ENCODE measurements at regions not wholly inside any gene's neighbourhood (a gene's known extent, or its start where the extent isn't known, plus 50 kb on each side); places are given as distances from the start of the nearest gene placed in this dataset.

- no peak for DNase-seq
- H4K12ac ChIP-seq (ENCODE audit: low read depth, low read length), result no peak overlapping the region
- H4K8ac ChIP-seq (ENCODE audit: low read depth, low read length), result no peak overlapping the region
- no peak overlapping the region for H2AFZ ChIP-seq (ENCODE audit: insufficient read depth, low read length, poor library complexity)
- H3K9me3 ChIP-seq (ENCODE audit: insufficient read depth, low read depth, low read length), result no peaks in the 10 kb centered on the region
- no peak overlapping the region for H3K23ac ChIP-seq (ENCODE audit: low read length)
- no peak overlapping the region for H2BK5ac ChIP-seq (ENCODE audit: low read depth, low read length, poor library complexity)
- no peak overlapping the region for H3K9ac ChIP-seq (ENCODE audit: low read length)
- H2BK120ac ChIP-seq (ENCODE audit: insufficient read depth, low read length, poor library complexity), result no peak overlapping the region
- H3K4me1 ChIP-seq (ENCODE audit: control insufficient read depth in 1 of 2, insufficient read depth in 2 of 2, low read length in 2 of 2), result peaks cover 0 to 4% of the 10 kb centered on the region in 2 experiments
- no peak overlapping the region for H3K18ac ChIP-seq (ENCODE audit: low read length)
- no peak overlapping the region for H4K91ac ChIP-seq (ENCODE audit: low read depth, low read length)
- H2BK12ac ChIP-seq (ENCODE audit: low read length), result no peak overlapping the region
- H3K14ac ChIP-seq (ENCODE audit: low read length), result no peak overlapping the region
- H2AK5ac ChIP-seq (ENCODE audit: low read length), result no peak overlapping the region
- no peaks in the 10 kb centered on the region for H3K36me3 ChIP-seq (ENCODE audit: control insufficient read depth in 1 of 2, insufficient read depth in 2 of 2, low read length in 2 of 2)
- no peaks in the 10 kb centered on the region for H3K79me1 ChIP-seq (ENCODE audit: low read length)
- WGBS (ENCODE audit: extremely low coverage, insufficient coverage, insufficient read length), result no CpG with 5 or more reads among the region's 4 CpGs
- no peaks in the 10 kb centered on the region for H3K79me2 ChIP-seq (ENCODE audit: control insufficient read depth, insufficient read depth, low read length, poor library complexity)
- H3K27ac ChIP-seq (ENCODE audit: low read depth, low read length), result no peak overlapping the region
- H3K27me3 ChIP-seq (ENCODE audit: insufficient read depth, low read length), result no peaks in the 10 kb centered on the region
- H3K4me3 ChIP-seq (ENCODE audit: low read depth, low read length), result no peak overlapping the region
- H3K4me2 ChIP-seq (ENCODE audit: low read length), result no peak overlapping the region
- H3K4ac ChIP-seq (ENCODE audit: low read depth, low read length), result no peak overlapping the region
Observed at GRCh38 chr5:82992646-82993045, 84.5 kb downstream of the TMEM167A start.

DNA sequence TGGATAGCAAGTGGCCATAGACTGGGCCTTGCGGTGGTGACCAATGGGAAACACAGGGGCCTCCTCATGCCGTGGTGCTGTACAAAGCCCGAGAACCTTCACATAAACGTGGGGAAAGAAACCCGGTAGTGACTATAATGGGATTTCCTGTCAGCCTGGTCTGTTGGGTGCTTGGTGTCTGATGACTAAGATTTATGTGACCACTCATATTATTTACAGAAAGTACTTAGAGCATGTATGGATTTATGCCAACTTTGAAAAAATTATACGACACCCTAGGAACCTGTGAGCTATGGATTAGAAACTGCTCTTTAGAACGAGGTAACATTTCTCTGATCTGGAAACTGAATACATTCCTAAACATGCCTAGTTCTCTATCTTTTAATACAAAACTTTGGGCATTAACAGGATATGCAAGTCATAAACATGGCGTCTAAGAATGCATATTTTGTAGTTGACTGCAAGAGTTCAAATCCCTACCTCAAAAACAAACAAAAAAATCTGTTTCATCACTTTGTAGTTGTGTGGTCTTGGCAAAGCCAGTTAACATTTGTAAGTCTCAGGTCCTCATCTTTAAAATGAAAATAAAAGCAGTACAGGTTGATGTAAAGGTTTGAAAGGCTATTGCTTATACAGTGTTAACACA lies 85.4 kb downstream of the TMEM167A start:
- no peak overlapping the region for H4K8ac ChIP-seq (ENCODE audit: low read depth, low read length)
- no peak overlapping the region for H3K4me2 ChIP-seq (ENCODE audit: low read length)
- H3K79me2 ChIP-seq (ENCODE audit: control insufficient read depth, insufficient read depth, low read length, poor library complexity), result no peaks in the 10 kb centered on the region
- no peak overlapping the region for H2AFZ ChIP-seq (ENCODE audit: insufficient read depth, low read length, poor library complexity)
- H3K4me1 ChIP-seq (ENCODE audit: control insufficient read depth in 1 of 2, insufficient read depth in 2 of 2, low read length in 2 of 2), result peaks cover 0 to 4% of the 10 kb centered on the region in 2 experiments
- H4K12ac ChIP-seq (ENCODE audit: low read depth, low read length), result no peak overlapping the region
- H3K9ac ChIP-seq (ENCODE audit: low read length), result no peak overlapping the region
- H3K27me3 ChIP-seq (ENCODE audit: insufficient read depth, low read length), result no peaks in the 10 kb centered on the region
- no peak overlapping the region for H2BK12ac ChIP-seq (ENCODE audit: low read length)
- no peak overlapping the region for H3K4me3 ChIP-seq (ENCODE audit: low read depth, low read length)
- no peak overlapping the region for H3K18ac ChIP-seq (ENCODE audit: low read length)
- no peak overlapping the region for H3K23ac ChIP-seq (ENCODE audit: low read length)
- no peaks in the 10 kb centered on the region for H3K36me3 ChIP-seq (ENCODE audit: control insufficient read depth in 1 of 2, insufficient read depth in 2 of 2, low read length in 2 of 2)
- no peaks in the 10 kb centered on the region for H3K9me3 ChIP-seq (ENCODE audit: insufficient read depth, low read depth, low read length)
- no peak overlapping the region for H3K14ac ChIP-seq (ENCODE audit: low read length)
- no peak overlapping the region for H3K27ac ChIP-seq (ENCODE audit: low read depth, low read length)
- no peak overlapping the region for H4K91ac ChIP-seq (ENCODE audit: low read depth, low read length)
- no peaks in the 10 kb centered on the region for H3K79me1 ChIP-seq (ENCODE audit: low read length)
- no peak overlapping the region for H2BK120ac ChIP-seq (ENCODE audit: insufficient read depth, low read length, poor library complexity)
- no peak for DNase-seq
- no peak overlapping the region for H3K4ac ChIP-seq (ENCODE audit: low read depth, low read length)
- H2BK5ac ChIP-seq (ENCODE audit: low read depth, low read length, poor library complexity), result no peak overlapping the region
- WGBS (ENCODE audit: extremely low coverage, insufficient coverage, insufficient read length), result no CpG with 5 or more reads among the region's 8 CpGs
- no peak overlapping the region for H2AK5ac ChIP-seq (ENCODE audit: low read length)

DNA sequence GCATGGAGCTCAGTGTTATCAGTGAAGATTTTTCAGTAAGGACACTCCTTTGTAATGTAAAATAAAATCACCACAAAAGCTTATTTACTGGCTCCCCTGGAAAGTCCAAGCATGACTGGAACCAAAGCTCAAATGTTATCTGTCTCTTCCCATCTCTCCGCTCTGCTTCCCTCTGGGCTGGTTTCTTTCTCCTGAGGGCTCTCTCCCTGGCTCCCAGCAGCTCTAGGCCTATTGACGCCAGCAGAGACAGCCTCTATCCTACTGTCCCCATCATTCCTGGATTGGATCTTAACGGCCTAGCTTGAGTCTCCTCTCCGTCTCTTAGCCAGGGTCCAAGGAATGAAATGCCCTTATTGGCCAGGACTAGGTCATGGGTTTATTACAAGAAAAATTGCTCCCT lies 86.1 kb downstream of the TMEM167A start:
- no peak overlapping the region for H2BK120ac ChIP-seq (ENCODE audit: insufficient read depth, low read length, poor library complexity)
- H3K4ac ChIP-seq (ENCODE audit: low read depth, low read length), result no peak overlapping the region
- H3K27me3 ChIP-seq (ENCODE audit: insufficient read depth, low read length), result no peaks in the 10 kb centered on the region
- no peak overlapping the region for H4K12ac ChIP-seq (ENCODE audit: low read depth, low read length)
- H3K9me3 ChIP-seq (ENCODE audit: insufficient read depth, low read depth, low read length), result no peaks in the 10 kb centered on the region
- no peak overlapping the region for H3K4me2 ChIP-seq (ENCODE audit: low read length)
- H3K14ac ChIP-seq (ENCODE audit: low read length), result no peak overlapping the region
- peaks cover 0 to 4% of the 10 kb centered on the region in 2 experiments for H3K4me1 ChIP-seq (ENCODE audit: control insufficient read depth in 1 of 2, insufficient read depth in 2 of 2, low read length in 2 of 2)
- no peak overlapping the region for H3K18ac ChIP-seq (ENCODE audit: low read length)
- H4K8ac ChIP-seq (ENCODE audit: low read depth, low read length), result no peak overlapping the region
- no peak overlapping the region for H3K9ac ChIP-seq (ENCODE audit: low read length)
- WGBS (ENCODE audit: extremely low coverage, insufficient coverage, insufficient read length), result no CpG with 5 or more reads among the region's 4 CpGs
- DNase-seq, result no peak
- H4K91ac ChIP-seq (ENCODE audit: low read depth, low read length), result no peak overlapping the region
- no peak overlapping the region for H2BK12ac ChIP-seq (ENCODE audit: low read length)
- no peak overlapping the region for H2BK5ac ChIP-seq (ENCODE audit: low read depth, low read length, poor library complexity)
- H3K79me1 ChIP-seq (ENCODE audit: low read length), result no peaks in the 10 kb centered on the region
- no peaks in the 10 kb centered on the region for H3K79me2 ChIP-seq (ENCODE audit: control insufficient read depth, insufficient read depth, low read length, poor library complexity)
- H3K27ac ChIP-seq (ENCODE audit: low read depth, low read length), result no peak overlapping the region
- no peak overlapping the region for H3K4me3 ChIP-seq (ENCODE audit: low read depth, low read length)
- H3K36me3 ChIP-seq (ENCODE audit: control insufficient read depth in 1 of 2, insufficient read depth in 2 of 2, low read length in 2 of 2), result no peaks in the 10 kb centered on the region
- no peak overlapping the region for H2AFZ ChIP-seq (ENCODE audit: insufficient read depth, low read length, poor library complexity)
- H2AK5ac ChIP-seq (ENCODE audit: low read length), result no peak overlapping the region
- no peak overlapping the region for H3K23ac ChIP-seq (ENCODE audit: low read length)

DNA sequence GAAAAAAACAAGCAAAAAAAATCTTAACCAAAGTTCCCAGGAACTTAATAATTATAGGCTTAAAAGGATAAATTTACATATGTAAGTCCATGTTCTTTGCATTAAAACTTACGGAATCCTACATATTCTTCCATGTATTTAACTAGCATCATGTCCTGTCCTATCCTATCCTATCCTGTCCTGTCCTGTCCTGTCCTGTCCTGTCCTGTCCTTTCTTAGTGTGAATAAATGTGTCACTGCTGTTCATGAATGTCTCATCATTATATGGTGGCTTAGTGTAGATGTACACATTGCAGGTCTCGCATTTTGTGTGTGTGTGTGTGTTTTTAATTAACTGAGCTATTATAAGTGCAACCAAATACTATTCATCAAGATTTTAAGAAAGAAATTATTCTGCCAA lies 90.0 kb downstream of the TMEM167A start:
- Histone ChIP-seq H3K23ac (ENCODE audit: low read length) (peak overlapping the region; percentile 42), H2BK5ac (ENCODE audit: low read depth, low read length, poor library complexity) (no peak overlapping the region), H3K27me3 (ENCODE audit: insufficient read depth, low read length) (no peaks in the 10 kb centered on the region), H3K4me2 (ENCODE audit: low read length) (no peak overlapping the region), H3K79me2 (ENCODE audit: control insufficient read depth, insufficient read depth, low read length, poor library complexity) (no peaks in the 10 kb centered on the region), H3K9ac (ENCODE audit: low read length) (no peak overlapping the region), H4K12ac (ENCODE audit: low read depth, low read length) (no peak overlapping the region), H3K4me1 (ENCODE audit: control insufficient read depth in 1 of 2, insufficient read depth in 2 of 2, low read length in 2 of 2) (peaks cover 0 to 4% of the 10 kb centered on the region in 2 experiments), H3K18ac (ENCODE audit: low read length) (no peak overlapping the region), H3K4me3 (ENCODE audit: low read depth, low read length) (no peak overlapping the region), H3K36me3 (ENCODE audit: control insufficient read depth in 1 of 2, insufficient read depth in 2 of 2, low read length in 2 of 2) (no peaks in the 10 kb centered on the region), H2BK12ac (ENCODE audit: low read length) (no peak overlapping the region), H2AK5ac (ENCODE audit: low read length) (no peak overlapping the region), H3K9me3 (ENCODE audit: insufficient read depth, low read depth, low read length) (no peaks in the 10 kb centered on the region), H3K4ac (ENCODE audit: low read depth, low read length) (no peak overlapping the region), H2AFZ (ENCODE audit: insufficient read depth, low read length, poor library complexity) (no peak overlapping the region), H4K91ac (ENCODE audit: low read depth, low read length) (no peak overlapping the region), H3K79me1 (ENCODE audit: low read length) (no peaks in the 10 kb centered on the region), H3K14ac (ENCODE audit: low read length) (no peak overlapping the region), H3K27ac (ENCODE audit: low read depth, low read length) (no peak overlapping the region), H4K8ac (ENCODE audit: low read depth, low read length) (no peak overlapping the region), H2BK120ac (ENCODE audit: insufficient read depth, low read length, poor library complexity) (no peak overlapping the region)
- no CpG with 5 or more reads among the region's 2 CpGs for WGBS (ENCODE audit: extremely low coverage, insufficient coverage, insufficient read length)
- DNase-seq, result no peak

All from trophoblast cell (in vitro differentiated cells and primary cell).